Naive B cell (primary cell): ENCODE measurements at regions not wholly inside any gene's neighbourhood (a gene's known extent, or its start where the extent isn't known, plus 50 kb on each side); places are given as distances from the start of the nearest gene placed in this dataset.

Experiments
- ATAC-seq, 2 donors: fragments of 150-1000 bp; cut with Tn5 transposase; 2 replicates each; pipeline ENCODE4 v1.10.0; 2021; ENCODE audit warnings: low read depth in 2 of 2, mild to moderate bottlenecking in 2 of 2, moderate library complexity in 2 of 2
- DNase-seq: peaks from one replicate; pipeline ENCODE4 v3.0.0; 2022
- H3K27ac Mint-ChIP-seq, 6 donors: one replicate each; pipeline ENCODE4 v1.8.0; 2020 to 2022; ENCODE audit warnings: mild to moderate bottlenecking in 6 of 6, mixed read lengths in 6 of 6, moderate library complexity in 5 of 6, inconsistent platforms in 2 of 6
- H3K27me3 Mint-ChIP-seq, 3 donors: one replicate each; pipeline ENCODE4 v1.8.0; 2021 to 2022; ENCODE audit warnings: mixed read lengths in 3 of 3, mild to moderate bottlenecking in 1 of 3
- H3K36me3 Mint-ChIP-seq, 2 donors: one replicate each; pipeline ENCODE4 v1.8.0; 2020 to 2022; ENCODE audit warnings: mixed read lengths in 2 of 2, inconsistent platforms in 1 of 2, mild to moderate bottlenecking in 1 of 2
- H3K4me1 Mint-ChIP-seq, 3 donors: one replicate each; pipeline ENCODE4 v1.8.0; 2020 to 2022; ENCODE audit warnings: mixed read lengths in 3 of 3, inconsistent platforms in 1 of 3, mild to moderate bottlenecking in 1 of 3, moderate library complexity in 1 of 3
- H3K4me3 Mint-ChIP-seq, 8 donors: one replicate each; pipeline ENCODE4 v1.8.0; 2020 to 2022; ENCODE audit warnings: mild to moderate bottlenecking in 8 of 8, mixed read lengths in 8 of 8, moderate library complexity in 8 of 8, inconsistent platforms in 2 of 8
- H3K9me3 Mint-ChIP-seq, 7 donors: one replicate each; pipeline ENCODE4 v1.8.0; 2020 to 2022; ENCODE audit warnings: mixed read lengths in 7 of 7, mild to moderate bottlenecking in 5 of 7, inconsistent platforms in 2 of 7, moderate library complexity in 1 of 7

DNA sequence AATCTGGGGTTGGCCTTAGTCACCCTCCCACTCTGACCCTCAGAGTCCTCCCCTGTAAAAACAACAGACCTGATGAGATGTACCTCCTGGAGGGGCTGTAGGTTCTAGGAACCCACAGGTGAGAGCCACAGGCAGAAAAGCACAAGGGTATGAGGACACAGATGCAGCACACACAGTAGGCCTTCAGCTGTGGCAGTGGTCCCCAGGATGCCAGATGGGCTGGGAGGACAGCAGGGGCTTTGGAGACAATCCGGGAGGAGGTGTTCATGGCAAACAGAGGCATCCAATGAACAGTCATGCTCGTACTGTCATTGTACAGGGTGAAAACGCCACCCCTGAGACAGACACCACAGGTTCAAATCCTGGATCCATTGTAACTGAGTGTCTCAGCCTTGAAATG is 463.1 kb downstream of the MATN1 start:
- Mint-ChIP-seq H3K9me3 (peaks cover 0 to 9% (median 0%) of the 10 kb centered on the region in 7 donors), H3K27me3 (peaks cover 17 to 23% (median 18%) of the 10 kb centered on the region in 3 donors), H3K4me3 (no peak overlapping the region), H3K27ac (no peak overlapping the region), H3K36me3 (no peaks in the 10 kb centered on the region), H3K4me1 (no peaks in the 10 kb centered on the region)
- no peak for DNase-seq
- ATAC-seq, result no peak

DNA sequence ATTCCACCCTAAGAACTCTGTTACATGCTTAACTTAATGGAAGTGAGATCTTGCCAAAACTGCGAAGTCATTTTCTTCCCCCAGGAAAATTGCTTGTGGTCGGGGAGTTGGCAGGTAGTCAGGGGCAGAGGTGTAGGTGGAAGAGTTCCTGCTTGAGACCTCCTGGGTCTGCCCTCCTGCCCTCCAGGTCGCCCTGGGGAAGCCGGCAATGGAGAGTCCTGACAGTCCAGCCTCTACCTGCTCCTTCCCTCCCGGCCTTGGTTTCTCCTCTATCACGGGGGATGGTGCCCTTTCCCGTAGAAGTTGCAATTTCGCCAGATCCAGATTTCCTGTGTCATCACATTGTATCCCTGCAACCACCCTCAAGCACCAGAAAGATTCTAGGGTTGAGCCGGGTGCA is 463.8 kb downstream of the MATN1 start:
- no peak for ATAC-seq
- Mint-ChIP-seq H3K9me3 (peaks cover 0 to 9% (median 0%) of the 10 kb centered on the region in 7 donors), H3K27me3 (peaks cover 17 to 25% (median 21%) of the 10 kb centered on the region in 3 donors), H3K27ac (no peak overlapping the region), H3K4me3 (no peak overlapping the region), H3K4me1 (no peaks in the 10 kb centered on the region), H3K36me3 (no peaks in the 10 kb centered on the region)
- DNase-seq, result no peak

DNA sequence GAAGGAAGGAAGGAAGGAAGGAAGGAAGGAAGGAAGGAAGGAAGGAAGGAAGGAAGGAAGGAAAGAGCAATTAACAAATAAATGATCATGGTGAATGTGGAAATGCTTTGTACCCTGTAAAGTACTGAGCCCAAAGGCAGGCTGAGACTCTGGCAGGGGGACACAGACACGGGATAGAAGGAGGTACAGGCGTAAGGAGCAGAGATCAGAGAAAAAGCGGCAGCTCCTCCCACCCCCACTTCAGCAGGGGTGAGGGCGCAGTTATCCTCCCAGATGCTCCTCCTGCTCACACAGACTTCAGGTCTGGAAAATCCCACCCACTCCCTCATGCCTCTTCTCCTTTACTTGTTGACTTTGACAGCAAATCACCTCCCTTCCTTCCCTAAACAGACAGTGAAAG is 464.5 kb downstream of the MATN1 start:
- H3K27ac Mint-ChIP-seq, result no peak overlapping the region
- H3K9me3 Mint-ChIP-seq, result peaks cover 0 to 9% (median 0%) of the 10 kb centered on the region in 7 donors
- no peaks in the 10 kb centered on the region for H3K4me1 Mint-ChIP-seq
- H3K36me3 Mint-ChIP-seq, result no peaks in the 10 kb centered on the region
- no peak overlapping the region for H3K4me3 Mint-ChIP-seq
- H3K27me3 Mint-ChIP-seq, result peaks cover 17 to 29% (median 28%) of the 10 kb centered on the region in 3 donors
- no peak for ATAC-seq
- DNase-seq, result no peak

DNA sequence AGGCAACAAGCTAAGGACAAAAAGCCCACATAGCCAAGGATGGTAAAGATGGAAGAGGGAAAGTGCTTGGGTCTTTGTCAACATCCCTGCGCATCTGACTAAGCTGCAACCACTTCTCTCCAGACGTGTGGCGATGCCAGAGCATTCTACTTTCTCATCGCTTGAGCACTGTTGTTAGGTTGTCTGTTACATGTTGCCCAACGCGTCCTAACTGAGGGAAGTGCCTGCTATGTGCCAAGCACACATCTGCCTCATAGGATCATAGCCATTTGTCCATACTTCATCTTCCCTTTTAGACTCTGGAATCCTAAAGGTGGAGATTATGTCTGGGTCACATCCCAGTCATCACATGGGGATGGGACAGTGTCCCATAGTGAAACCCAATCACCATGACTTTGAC is 464.9 kb downstream of the MATN1 start:
- H3K27me3 Mint-ChIP-seq, result peaks cover 17 to 33% (median 32%) of the 10 kb centered on the region in 3 donors
- peaks cover 0 to 9% (median 0%) of the 10 kb centered on the region in 7 donors for H3K9me3 Mint-ChIP-seq
- DNase-seq (no peak), ATAC-seq (no peak)
- H3K4me3 Mint-ChIP-seq, result no peak overlapping the region
- H3K27ac Mint-ChIP-seq, result no peak overlapping the region
- no peaks in the 10 kb centered on the region for H3K36me3 Mint-ChIP-seq
- H3K4me1 Mint-ChIP-seq, result no peaks in the 10 kb centered on the region

DNA sequence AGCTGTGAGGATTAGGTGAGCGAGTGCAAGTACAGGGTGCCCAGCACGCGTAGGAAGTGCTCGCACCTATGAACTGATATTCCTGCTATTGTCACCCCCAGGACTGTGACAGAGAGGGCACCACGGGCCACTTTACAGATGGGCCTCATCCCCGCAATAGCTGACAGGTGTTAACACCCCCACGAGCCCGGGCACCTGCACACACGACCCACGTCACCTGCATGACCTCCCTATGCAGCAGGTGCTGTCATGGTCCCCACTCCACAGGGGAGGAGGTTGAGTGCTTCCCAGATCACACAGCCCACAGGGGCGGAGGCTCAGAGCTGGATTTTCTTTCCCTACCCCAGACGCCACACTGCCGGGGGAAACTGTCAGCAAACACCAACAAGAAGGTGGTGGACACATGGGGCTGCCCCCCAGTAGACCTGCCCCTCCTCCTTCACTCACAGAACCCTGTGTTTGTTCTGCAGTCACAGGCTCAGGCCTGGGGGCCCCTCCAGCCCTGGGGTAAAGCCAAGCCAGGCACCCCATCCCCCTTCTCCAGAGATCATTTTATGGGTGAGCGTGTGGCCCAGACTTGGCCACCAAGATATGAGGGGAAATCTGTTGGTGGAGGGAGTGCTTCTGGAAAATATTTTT is 465.5 kb downstream of the MATN1 start:
- ATAC-seq, result no peak
- Mint-ChIP-seq H3K36me3 (no peaks in the 10 kb centered on the region), H3K27ac (no peak overlapping the region), H3K4me3 (no peak overlapping the region), H3K4me1 (no peaks in the 10 kb centered on the region), H3K9me3 (peaks cover 0 to 9% (median 0%) of the 10 kb centered on the region in 7 donors), H3K27me3 (peaks cover 17 to 36% (median 35%) of the 10 kb centered on the region in 3 donors)
- no peak for DNase-seq

DNA sequence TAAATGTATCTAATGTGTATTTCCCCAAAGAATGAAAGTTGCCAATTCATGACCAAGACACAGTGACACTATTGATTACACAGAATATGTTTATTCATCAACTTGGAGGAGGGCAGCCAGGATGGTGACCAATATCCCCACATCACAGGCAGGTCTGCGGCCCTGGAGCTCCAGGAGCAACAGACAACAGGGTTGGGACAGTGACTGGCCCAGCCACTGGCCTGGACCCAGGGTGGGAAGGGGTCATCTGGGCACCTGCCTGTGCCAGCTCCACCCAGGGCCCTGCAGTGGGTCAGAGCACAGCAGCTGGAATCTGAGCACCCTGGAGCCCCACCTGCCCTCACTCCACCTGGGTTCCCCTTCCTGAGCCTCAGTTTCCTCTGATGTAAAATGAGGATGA is 466.1 kb downstream of the MATN1 start:
- Mint-ChIP-seq H3K27me3 (peaks cover 17 to 36% (median 35%) of the 10 kb centered on the region in 3 donors), H3K4me3 (no peak overlapping the region), H3K9me3 (peaks cover 0 to 9% (median 0%) of the 10 kb centered on the region in 7 donors), H3K36me3 (no peaks in the 10 kb centered on the region), H3K4me1 (no peaks in the 10 kb centered on the region), H3K27ac (no peak overlapping the region)
- DNase-seq (no peak), ATAC-seq (no peak)

DNA sequence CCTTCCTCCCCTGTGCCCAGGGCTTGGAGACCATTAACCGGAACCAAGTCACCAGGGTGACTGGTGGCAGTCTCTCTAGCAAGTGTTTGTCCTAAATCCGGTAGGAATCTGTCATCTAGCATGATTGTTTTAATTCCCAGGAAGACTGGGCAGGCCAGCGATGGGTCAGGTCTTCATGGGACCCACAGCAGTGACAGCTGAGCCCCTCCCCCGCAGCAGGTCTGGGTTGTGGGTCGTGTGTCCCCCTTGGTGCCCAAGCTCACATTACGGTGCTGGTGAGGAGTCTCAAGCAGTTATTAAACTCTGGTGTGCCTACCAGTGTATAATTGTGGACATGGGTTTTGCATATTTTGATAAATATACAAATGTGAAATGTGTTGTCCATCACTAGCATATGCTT is 466.5 kb downstream of the MATN1 start:
- Mint-ChIP-seq H3K4me3 (no peak overlapping the region), H3K9me3 (peaks cover 0 to 9% (median 0%) of the 10 kb centered on the region in 7 donors), H3K36me3 (no peaks in the 10 kb centered on the region), H3K4me1 (no peaks in the 10 kb centered on the region), H3K27me3 (peaks cover 17 to 36% (median 35%) of the 10 kb centered on the region in 3 donors), H3K27ac (no peak overlapping the region)
- no peak for DNase-seq
- ATAC-seq, result no peak

DNA sequence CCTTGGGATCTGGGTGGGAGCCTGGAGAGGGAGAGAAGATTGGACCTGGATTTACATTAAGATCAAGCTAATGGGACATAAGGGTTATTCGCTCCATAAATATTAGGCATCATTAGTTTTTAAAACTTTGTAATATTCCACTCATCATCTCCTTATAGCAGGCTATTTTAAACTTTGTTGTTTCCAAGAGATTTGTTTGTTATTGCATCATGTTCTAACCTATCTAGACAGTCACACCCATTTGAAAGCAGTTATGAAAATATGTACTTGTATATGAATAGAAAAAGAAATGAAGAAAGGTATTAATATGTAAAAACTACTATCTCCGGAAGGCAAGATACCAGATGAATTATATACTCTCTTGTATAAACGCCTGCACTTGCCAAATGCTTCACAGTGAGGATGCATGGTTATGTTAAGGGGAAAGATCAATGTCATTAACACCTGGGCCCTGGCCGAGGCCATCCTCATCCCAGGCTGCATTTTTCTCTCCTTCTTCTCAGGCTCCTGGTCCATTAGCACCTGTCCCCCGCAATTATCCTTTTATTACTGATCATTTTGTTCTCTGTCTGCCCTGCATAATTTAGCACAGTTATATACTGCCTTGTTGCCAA is 468.2 kb downstream of the MATN1 start:
- Mint-ChIP-seq H3K4me1 (no peaks in the 10 kb centered on the region), H3K36me3 (no peaks in the 10 kb centered on the region), H3K9me3 (peaks cover 0 to 5% (median 0%) of the 10 kb centered on the region in 7 donors), H3K4me3 (no peak overlapping the region), H3K27ac (no peak overlapping the region), H3K27me3 (peaks cover 23 to 36% (median 34%) of the 10 kb centered on the region in 3 donors)
- ATAC-seq (no peak), DNase-seq (no peak)

DNA sequence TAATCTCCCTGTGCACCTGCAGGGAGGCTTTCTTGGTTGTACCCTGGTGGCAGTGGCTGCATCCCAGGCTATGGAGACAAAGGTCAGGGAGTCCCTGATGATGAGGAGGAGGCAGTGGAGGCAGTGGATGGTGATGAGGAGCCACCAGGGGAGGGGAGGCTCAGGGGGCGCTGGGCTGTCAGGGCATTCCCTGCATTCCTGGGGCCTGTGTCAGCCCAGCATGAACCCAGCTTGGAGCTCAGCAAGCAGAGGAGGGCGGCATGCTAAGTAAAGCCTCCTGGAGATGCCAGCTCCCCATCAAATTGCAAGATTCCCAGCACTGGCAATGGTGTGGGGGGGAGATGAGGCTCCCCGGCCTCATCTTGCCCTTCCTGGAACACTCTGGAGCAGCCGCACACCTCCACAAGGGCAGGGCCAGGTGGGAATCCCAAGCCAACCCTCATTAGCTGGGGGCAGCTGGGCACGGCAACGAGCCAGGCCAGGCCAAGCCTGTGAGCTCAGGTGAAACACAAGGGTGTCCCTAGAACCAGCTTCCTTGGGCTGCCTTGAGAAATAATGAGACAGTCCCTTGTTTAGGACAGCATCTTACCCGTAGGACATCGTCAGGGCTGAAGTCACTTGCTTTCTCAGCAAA is 469.5 kb downstream of the MATN1 start:
- Mint-ChIP-seq H3K4me3 (no peak overlapping the region), H3K27me3 (peaks cover 14 to 33% (median 21%) of the 10 kb centered on the region in 3 donors), H3K27ac (no peak overlapping the region), H3K36me3 (no peaks in the 10 kb centered on the region), H3K9me3 (peaks cover 0 to 5% (median 0%) of the 10 kb centered on the region in 7 donors), H3K4me1 (no peaks in the 10 kb centered on the region)
- no peak for DNase-seq
- no peak for ATAC-seq

DNA sequence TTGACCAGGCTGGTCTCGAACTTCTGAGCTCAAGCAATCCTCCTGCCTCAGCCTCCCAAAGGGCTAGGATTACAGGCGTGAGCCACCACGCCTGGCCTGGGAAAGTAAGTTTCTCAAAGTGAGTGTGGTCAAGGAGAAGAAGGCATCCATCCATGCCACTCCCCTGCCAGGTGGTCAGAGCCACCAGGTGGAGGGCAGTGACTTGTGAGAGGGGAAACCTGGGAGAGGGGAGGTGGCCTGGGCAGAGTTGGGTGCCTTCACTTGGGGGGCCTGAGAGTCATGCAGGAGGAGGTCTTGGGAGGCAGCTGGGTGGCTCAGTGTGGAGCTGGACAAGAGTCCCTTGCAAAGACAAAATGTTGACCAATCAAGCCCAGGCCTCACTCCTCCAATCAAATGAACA is 470.0 kb downstream of the MATN1 start:
- DNase-seq (no peak), ATAC-seq (no peak)
- H3K9me3 Mint-ChIP-seq, result peaks cover 0 to under 1% (median 0%) of the 10 kb centered on the region in 7 donors
- no peak overlapping the region for H3K27ac Mint-ChIP-seq
- peaks cover 9 to 28% (median 15%) of the 10 kb centered on the region in 3 donors for H3K27me3 Mint-ChIP-seq
- H3K36me3 Mint-ChIP-seq, result no peaks in the 10 kb centered on the region
- H3K4me1 Mint-ChIP-seq, result no peaks in the 10 kb centered on the region
- no peak overlapping the region for H3K4me3 Mint-ChIP-seq

DNA sequence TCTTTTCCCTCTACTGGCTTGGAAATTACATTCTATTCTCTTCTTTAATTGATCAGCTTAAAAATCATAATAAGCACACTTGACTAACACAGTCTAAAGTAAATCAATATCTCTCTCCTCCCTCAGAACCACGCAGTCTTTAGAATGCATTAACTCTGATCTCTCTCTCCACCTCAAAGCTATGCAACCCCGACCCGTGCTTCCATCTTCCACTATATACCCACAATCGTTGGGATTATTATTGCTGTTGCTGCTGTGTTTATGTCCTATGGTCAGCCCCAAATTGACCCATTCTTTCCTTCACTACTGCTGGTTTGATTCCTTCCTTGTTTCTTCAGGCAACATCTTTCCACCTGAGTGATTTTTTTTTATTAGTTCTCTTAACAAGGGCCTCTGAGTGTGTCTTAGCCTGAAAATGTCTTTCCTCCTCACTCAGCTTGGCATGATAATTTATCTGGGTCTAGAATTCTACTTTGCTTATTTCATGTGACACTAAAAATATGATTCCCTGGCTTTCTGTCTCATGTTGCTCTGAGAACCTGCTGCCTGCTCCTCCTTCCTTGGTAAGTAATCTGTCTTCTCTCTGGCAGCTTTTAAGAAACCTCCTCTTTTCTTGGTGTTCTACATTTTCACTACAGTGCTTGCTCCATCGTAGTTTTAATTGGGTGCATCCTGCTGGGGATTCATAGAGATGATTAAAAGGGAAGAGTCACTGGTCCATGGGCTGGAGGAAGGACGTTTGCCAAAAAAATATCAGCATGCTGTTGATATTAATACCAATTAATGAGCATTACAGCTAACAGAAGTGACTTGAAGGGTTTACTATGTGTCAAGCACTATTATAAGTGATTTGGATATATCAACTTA is 472.2 kb downstream of the MATN1 start:
- no peak for DNase-seq
- Mint-ChIP-seq H3K4me3 (no peak overlapping the region), H3K36me3 (no peaks in the 10 kb centered on the region), H3K9me3 (no peaks in the 10 kb centered on the region), H3K27ac (no peak overlapping the region), H3K27me3 (peaks cover 6 to 32% (median 13%) of the 10 kb centered on the region in 3 donors), H3K4me1 (no peaks in the 10 kb centered on the region)
- no peak for ATAC-seq

DNA sequence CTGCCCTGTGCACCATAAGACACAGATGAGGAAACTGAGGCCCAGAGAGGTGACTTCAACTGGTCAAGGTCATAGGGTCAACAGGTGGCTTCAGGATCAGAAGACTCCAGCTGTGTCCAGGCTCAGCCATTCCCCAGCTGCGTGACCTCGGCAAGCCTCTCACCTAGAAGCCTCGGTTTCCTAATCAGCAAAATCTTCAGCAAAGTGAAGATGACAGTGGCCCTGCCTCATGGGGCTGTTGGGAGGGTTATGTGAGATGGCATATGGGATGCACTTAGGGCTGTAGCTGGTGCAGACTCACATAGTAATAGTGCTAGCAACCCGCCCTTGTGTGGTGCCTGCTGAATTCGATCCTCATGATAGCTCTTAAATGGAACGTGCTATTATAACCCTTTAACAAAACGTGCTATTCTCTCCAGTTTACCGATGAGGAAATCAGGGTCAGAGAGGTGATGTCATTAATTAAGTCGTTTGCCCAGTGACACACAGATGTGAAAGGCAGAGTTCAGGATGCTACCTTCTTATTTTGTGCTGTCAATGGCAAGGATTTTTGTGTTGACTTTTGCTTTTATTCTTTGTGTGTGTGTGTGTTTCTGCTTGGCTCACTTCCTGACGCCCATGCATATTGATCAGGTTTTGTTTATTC is 472.9 kb downstream of the MATN1 start:
- ATAC-seq (no peak), DNase-seq (no peak)
- Mint-ChIP-seq H3K4me3 (no peak overlapping the region), H3K27me3 (peaks cover 6 to 38% (median 13%) of the 10 kb centered on the region in 3 donors), H3K27ac (no peak overlapping the region), H3K9me3 (no peaks in the 10 kb centered on the region), H3K4me1 (no peaks in the 10 kb centered on the region), H3K36me3 (no peaks in the 10 kb centered on the region)
